Hypothalamus (tissue), 51 donors: ENCODE measurements at regions not wholly inside any gene's neighbourhood (a gene's known extent, or its start where the extent isn't known, plus 50 kb on each side); places are given as distances from the start of the nearest gene placed in this dataset.
A peak's percentile ranks its signal among the peaks of the same experiment; 100 is the strongest.
"Not testable (repeated sequence)": the region's sequence is repeated elsewhere in the genome, so short reads cannot be mapped to it uniquely, and the experiment has no call there.

Experiments used
- DNase-seq, 51 donors: peaks; one replicate each; lab custom pipeline; 2025; lab: John Stamatoyannopoulos, UW

DNA sequence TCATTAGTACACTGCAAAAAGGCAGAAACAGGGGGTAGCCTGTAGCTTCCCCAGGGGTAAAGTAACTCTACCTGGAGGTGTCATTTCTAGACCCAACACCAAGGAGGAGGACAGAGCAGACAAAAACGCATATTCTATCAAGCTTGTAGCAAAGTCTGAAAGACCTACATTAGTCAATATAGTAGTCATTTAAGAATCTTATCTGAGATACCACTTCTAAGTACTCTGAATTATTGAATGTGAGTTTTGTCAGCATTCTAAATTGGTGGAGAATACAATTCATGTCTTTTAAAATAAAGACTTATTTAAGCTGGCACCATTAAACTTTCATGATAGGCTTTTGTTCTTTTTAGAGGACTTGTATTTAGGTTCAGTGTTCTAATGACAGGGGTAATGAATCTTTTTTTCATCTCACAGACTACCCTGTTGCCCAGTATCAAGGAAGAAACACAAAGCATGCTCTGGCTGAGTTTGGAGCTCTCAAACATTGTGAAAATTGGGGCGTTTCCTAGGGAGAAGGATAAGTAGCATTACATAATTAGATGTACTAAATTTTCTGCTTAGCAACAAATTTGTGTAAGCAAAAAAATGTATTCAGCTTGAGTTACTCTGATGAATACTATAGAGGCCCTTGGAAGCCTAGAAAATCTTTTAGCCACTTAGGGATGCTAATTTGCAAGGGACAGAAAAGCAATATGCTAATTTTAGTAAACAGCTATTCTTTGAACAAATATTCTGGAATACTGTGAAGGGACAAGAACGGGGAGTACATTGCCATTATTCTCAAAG is 255.4 kb upstream of the HSF2 start:
- peak in 4 of 51 donors; percentile 0 to 58 (median 24) for DNase-seq

DNA sequence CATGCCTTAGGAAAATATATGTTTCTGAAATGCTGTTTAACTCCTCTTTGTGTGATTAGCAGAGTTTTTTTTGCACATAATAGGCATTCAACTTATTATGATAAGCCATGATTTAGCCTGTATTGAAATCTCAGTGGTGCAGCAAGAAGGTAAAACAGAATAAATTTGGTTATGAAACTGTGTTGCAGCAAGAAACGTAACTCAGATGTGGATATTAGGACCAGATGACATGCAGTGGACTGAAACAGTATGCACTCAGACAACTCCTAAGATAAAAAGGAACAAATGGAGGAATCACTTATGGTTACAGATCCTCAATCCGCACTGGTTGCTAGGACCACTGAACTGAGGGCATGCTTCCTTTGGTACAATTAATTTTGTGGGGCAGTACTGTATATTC is 254.2 kb upstream of the HSF2 start:
- no peak for DNase-seq

DNA sequence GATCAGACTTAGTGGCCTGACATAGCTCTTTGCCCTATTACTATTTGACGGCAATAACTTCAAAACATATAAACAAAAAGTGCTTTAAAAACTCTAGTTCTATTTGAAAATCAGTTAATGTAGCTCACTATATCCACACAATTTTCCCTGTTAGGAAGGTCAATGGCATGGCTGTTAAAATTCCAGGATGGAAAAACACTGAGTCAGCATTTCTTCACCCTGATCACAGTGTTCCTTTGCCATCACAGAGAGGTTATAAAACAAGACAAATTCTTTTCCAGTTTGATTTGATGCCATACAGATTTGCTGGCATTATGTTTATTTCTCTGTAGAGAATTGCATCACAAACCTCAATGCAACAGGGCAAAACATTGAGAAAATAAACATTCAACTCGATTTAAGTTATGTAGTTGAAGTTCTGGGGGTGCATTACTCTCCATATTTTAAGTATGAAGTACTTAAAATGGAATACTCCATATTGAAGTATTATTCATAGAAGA is 253.7 kb upstream of the HSF2 start:
- no peak for DNase-seq

- DNase-seq: no peak
Measured at GRCh38 chr6:122147291-122147690, 252.2 kb upstream of the HSF2 start.

DNA sequence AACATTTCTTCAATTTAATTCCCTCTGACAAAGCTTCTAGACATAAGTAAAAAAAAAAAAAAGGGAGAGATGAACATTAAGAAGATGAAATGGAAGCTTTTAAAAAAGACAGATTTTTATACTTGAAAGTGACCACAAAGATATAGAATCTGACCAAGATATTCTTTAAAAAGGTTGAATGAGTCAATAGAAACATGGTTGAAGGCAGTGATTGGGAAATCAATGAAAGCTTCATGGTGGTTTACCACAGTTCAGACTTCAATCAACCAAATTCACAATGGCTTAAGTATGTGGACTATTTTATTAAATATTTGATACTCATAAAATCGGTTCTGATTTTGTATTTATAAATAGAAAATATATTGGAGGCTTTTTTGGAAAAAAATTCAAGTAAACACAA is 248.4 kb upstream of the HSF2 start:
- DNase-seq: no peak

GRCh38 chr6:122151763-122152162 is 247.7 kb upstream of the HSF2 start:
- DNase-seq: no peak

DNA sequence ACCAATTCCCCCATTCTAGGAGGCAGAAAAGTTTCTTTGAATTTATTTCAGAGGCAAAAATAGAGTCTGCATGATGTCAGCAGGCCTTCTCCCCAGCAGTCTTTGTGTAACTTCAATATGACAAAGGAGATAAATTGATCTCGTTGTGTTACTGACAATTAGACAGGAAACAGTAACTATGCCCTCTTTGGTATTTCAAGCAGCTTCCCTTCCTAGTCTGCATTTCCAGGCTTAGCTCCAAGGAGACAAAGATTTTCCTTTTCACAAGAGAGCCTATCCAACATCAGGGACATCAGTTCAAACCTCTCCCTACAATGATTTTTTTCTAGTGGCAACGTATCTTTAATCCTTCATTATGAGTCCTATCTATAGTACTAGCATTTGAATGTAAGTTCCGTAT is 245.9 kb upstream of the HSF2 start:
- no peak for DNase-seq

- no peak for DNase-seq
Measured at GRCh38 chr6:122154155-122154554, 245.3 kb upstream of the HSF2 start.

- no peak for DNase-seq
Measured at GRCh38 chr6:122154912-122155575, 244.4 kb upstream of the HSF2 start.

GRCh38 chr6:122161136-122161535 is 238.3 kb upstream of the HSF2 start:
- no peak for DNase-seq

DNA sequence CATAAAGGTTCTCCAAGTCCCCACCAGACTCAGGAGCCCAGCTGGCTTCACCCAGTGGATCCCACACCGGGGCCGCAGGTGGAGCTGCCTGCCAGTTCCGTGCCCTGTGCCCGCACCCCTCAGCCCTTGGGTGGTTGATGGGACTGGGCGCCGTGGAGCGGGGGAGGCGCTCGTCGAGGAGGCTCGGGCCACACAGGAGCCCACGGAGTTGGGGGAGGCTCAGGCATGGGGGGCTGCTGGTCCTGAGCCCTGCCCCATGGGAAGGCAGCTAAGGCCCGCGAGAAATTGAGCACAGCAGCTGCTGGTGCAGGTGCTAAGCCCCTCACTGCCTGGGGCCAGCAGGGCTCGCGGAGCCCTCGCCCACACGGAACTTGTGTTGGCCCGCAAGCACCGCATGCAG is 234.4 kb upstream of the HSF2 start:
- no peak for DNase-seq

- no peak for DNase-seq
Measured at GRCh38 chr6:122170274-122170673, 229.2 kb upstream of the HSF2 start.

DNA sequence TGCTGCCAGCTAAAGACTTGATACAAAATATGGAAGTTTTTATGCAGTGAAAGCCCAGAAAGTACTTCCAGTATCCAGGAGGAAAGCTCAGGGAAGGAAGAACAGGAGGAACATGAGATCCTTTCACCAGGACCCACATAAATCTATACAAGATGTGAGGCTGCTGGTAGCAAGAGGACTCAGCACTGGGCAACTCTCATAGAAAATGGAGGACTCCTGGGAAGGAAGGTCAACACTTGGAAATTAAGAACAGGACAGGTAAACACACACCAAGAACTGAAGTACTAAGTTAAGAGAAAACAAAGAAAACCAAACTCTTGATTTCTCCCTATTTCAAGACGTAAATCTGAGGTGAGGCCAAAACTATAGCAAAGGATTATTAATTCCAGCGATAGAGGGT is 220.5 kb upstream of the HSF2 start:
- no peak for DNase-seq

DNA sequence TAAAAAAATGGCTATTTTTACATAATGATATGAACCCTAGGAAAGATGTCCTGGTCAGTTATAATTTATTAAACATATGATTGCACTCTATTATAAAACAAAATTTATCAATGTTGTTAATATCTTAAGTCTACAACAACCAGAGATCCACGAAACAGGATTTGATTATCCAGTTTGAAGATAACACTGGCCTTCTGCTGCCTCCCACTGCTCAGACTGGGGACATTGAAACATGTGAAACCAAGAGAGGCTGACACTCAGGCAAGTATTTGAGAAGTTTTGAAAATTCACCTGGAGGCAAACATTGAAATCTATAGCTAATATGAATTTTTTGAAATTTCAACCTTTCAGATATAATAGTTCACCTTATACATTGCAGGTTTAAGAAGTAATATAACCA is 219.3 kb upstream of the HSF2 start:
- DNase-seq: peak in 2 of 51 donors; percentile 1 to 2

DNA sequence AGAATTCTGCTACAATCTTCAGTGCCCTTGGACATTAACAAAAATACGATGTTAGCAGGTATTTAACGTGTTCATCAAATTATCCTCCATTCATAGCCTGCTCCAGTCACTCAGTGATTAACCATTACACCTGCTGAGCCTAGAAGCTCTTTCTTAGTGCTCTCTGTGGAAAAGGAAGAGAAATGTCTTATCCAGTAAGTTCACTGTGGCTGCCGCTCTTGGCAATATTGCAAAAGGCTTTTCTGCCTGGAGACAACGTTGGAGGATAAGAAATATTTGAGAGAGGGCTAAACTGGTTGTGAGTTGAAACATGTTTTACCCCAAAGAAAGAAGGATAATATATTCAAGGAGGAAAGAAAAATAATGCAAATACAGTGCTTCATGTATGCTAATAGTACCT is 217.4 kb upstream of the HSF2 start:
- peak in 1 of 51 donors; percentile 16 for DNase-seq

DNA sequence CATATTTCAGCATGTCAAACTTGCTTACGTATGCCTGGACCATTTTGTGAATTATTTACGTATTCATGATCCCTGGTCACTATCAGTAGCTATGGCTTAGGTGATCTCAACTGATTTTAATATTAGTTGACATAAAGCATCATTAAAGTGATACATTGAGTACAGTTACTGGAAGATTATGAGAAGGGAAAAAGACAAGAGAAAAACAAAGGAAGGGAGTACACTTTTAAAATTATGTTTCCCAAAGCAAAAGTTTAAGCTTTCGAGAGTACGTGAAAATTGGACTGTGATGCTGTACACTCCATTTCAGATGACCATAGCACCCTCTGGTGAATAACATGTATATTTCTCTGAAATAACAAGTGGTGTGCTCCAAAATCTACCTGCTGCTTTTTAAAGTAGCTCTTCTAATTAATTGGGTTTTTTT is 215.0 kb upstream of the HSF2 start:
- DNase-seq: no peak

- DNase-seq: not testable (repeated sequence)
Measured at GRCh38 chr6:122185458-122185857, 214.0 kb upstream of the HSF2 start.

- no peak for DNase-seq
Measured at GRCh38 chr6:122187186-122187585, 212.3 kb upstream of the HSF2 start.

GRCh38 chr6:122198922-122199321 is 200.5 kb upstream of the HSF2 start:
- no peak for DNase-seq

- DNase-seq: no peak
Measured at GRCh38 chr6:122200440-122200839, 199.0 kb upstream of the HSF2 start.

DNA sequence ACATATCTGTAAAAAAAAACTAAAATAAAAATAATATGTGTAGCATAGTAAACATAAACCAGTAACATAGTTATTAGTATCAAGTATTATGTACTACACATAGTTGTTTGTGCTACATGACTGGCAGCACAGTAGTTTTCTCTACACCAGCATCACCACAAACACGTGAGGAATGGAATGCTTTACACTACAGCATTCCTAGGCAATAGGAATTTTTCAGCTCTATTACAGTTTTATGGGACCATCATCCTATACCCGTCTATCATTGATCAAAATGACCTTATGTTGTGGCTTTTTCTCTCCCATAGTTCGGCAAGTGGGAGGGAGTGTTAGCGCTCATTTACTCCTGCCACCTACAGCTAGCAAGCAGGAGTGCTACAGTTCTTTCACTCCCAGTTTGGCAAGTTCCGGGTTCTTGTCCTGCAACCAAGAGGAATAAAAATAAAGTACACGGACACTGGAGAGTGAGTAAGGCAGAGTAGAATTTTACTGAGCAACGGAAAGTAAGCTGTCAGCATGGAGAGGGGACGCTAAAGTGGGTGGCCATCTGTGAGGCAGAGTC is 196.8 kb upstream of the HSF2 start:
- DNase-seq: no peak

GRCh38 chr6:122207061-122207460 is 192.4 kb upstream of the HSF2 start:
- DNase-seq: no peak
